GM23248 (cell line): ENCODE measurements at regions not wholly inside any gene's neighbourhood (a gene's known extent, or its start where the extent isn't known, plus 50 kb on each side); places are given as distances from the start of the nearest gene placed in this dataset.

ENCODE experiments used
- DNase-seq: peaks from one replicate; pipeline ENCODE4 v3.0.0-alpha.2; 2015
- H2AFZ ChIP-seq: fragments of 200-600 bp; sonication (generic); 2 replicates; pipeline ENCODE4 v1.6.1; 2016; ENCODE audit warnings: antibody characterized with exemption
- H3F3A ChIP-seq: fragments of 200-600 bp; sonication (generic); 2 replicates; pipeline ENCODE4 v1.6.1; 2016; ENCODE audit warnings: mild to moderate bottlenecking, antibody characterized with exemption, mixed run types; ENCODE audit not compliant: insufficient read depth
- H3K27ac ChIP-seq: fragments of 200-600 bp; sonication (generic); 2 replicates; pipeline ENCODE4 v1.5.1; 2016; ENCODE audit warnings: mild to moderate bottlenecking
- H3K27me3 ChIP-seq: fragments of 200-600 bp; sonication (generic); replicated peaks from 2 replicates; pipeline ENCODE4 v1.6.1; 2016; ENCODE audit warnings: mild to moderate bottlenecking; ENCODE audit not compliant: insufficient read depth
- H3K36me3 ChIP-seq: fragments of 200-600 bp; sonication (generic); 2 replicates; pipeline ENCODE4 v1.6.1; 2016; ENCODE audit warnings: low read depth, mild to moderate bottlenecking
- H3K4me1 ChIP-seq: fragments of 200-600 bp; sonication (generic); 2 replicates; pipeline ENCODE4 v1.6.1; 2016; ENCODE audit warnings: mild to moderate bottlenecking; ENCODE audit not compliant: insufficient read depth
- H3K4me2 ChIP-seq: fragments of 200-600 bp; sonication (generic); one replicate; pipeline ENCODE4 v1.6.1; 2016; ENCODE audit warnings: mild to moderate bottlenecking; ENCODE audit not compliant: unreplicated experiment
- H3K4me3 ChIP-seq: fragments of 200-600 bp; sonication (generic); 2 replicates; pipeline ENCODE4 v1.5.1; 2016; ENCODE audit warnings: mild to moderate bottlenecking
- H3K79me2 ChIP-seq: fragments of 200-600 bp; sonication (generic); 2 replicates; pipeline ENCODE4 v1.6.1; 2016; ENCODE audit warnings: mild to moderate bottlenecking; ENCODE audit not compliant: insufficient read depth
- H3K9ac ChIP-seq: fragments of 200-600 bp; sonication (generic); 2 replicates; pipeline ENCODE4 v1.6.1; 2016; ENCODE audit warnings: mild to moderate bottlenecking
- H3K9me2 ChIP-seq: fragments of 200-600 bp; sonication (generic); 2 replicates; pipeline ENCODE4 v1.6.1; 2016; ENCODE audit warnings: mixed run types, mild to moderate bottlenecking, moderate library complexity; ENCODE audit not compliant: insufficient read depth
- H3K9me3 ChIP-seq: fragments of 200-600 bp; sonication (generic); one replicate; pipeline ENCODE4 v1.6.1; 2017; ENCODE audit warnings: low read depth
- H4K20me1 ChIP-seq: fragments of 200-600 bp; sonication (generic); 2 replicates; pipeline ENCODE4 v1.6.0; 2016; ENCODE audit not compliant: insufficient read depth
- EZH2 ChIP-seq: fragments of 200-600 bp; sonication (generic); IDR thresholded peaks from 2 replicates; pipeline ENCODE4 v1.6.1; 2018; ENCODE audit warnings: antibody characterized with exemption, mild to moderate bottlenecking; ENCODE audit not compliant: insufficient read depth, poor library complexity, severe bottlenecking
- EZH2phosphoT487 ChIP-seq: fragments of 200-600 bp; sonication (generic); IDR thresholded peaks from 2 replicates; pipeline ENCODE4 v1.6.1; 2018; ENCODE audit warnings: antibody characterized with exemption, moderate library complexity, mild to moderate bottlenecking, low read depth; ENCODE audit not compliant: insufficient read depth
- WGBS, 2 experiments: methylation state at CpG; one replicate each; pipeline ENCODE4 v1.1.6; 2015 to 2017; ENCODE audit warnings: low lambda C conversion rate in 2 of 2, low coverage in 1 of 2; ENCODE audit errors: missing lambda C conversion rate in 2 of 2; 5-methylcytosine and 5-hydroxymethylcytosine counted together
- in situ Hi-C: fragments of 300-500 bp; cut with MboI; formaldehyde crosslinking; loops from 2 replicates; pipeline ENCODE4 v1.15.0; 2020

DNA sequence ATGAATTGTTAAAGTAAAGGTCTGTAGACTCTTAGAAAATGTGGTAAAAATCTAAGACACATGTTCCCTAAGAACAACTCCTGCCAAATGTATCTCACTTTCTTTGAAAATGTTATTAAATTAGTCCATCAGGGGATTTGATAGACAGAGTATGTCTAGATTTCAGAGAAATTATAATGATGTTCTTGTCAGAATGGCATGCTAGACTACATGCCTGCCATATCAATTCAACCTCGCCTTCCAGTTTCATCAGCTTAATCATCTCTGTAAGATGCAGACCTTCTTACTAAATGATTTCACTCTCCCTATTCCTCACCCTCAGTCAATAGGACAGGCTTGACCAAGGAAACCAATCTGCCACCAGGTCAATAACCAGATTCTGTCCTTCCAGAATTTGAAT, 368.4 kb downstream of the TXNL1 start:
- DNase-seq, result no peak
- H3K4me3 ChIP-seq, result no peak overlapping the region
- H3K9ac ChIP-seq, result no peak overlapping the region
- WGBS, 2 experiments, result 56 to 63% methylated on average over 1 of the region's 1 CpG
- no peak overlapping the region for H3K27ac ChIP-seq
- H3K79me2 ChIP-seq, result no peaks in the 10 kb centered on the region
- no peaks in the 10 kb centered on the region for H4K20me1 ChIP-seq
- H2AFZ ChIP-seq, result no peak overlapping the region
- no peaks in the 10 kb centered on the region for H3K36me3 ChIP-seq
- no peaks in the 10 kb centered on the region for H3K4me1 ChIP-seq
- no peaks in the 10 kb centered on the region for H3K9me3 ChIP-seq
- H3F3A ChIP-seq, result no peaks in the 10 kb centered on the region
- H3K9me2 ChIP-seq, result no peaks in the 10 kb centered on the region
- no peak overlapping the region for H3K4me2 ChIP-seq
- H3K27me3 ChIP-seq, result no peaks in the 10 kb centered on the region
- no peak for TF ChIP-seq EZH2phosphoT487
- no peak for TF ChIP-seq EZH2
- in situ Hi-C loops, result no loop called here

DNA sequence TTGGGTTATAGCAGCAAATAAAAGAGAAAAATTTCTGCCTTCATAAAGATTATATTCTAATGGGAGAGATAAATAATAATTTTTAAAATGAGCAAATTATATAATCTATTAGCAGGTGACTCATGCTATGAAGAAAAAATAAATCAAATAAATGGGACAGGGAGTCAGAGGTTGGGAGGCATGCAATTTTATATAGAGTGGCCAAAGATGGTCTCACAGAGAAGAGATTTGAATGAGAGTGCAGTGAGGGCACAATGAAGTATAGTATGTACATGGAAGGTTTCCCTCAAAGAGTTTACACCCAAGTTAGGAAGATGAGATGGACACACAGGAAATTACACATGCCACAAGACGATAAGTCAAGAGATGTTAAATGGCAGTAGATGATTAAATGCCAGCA, 369.4 kb downstream of the TXNL1 start:
- Histone ChIP-seq H3K4me3 (no peak overlapping the region), H3K4me2 (no peak overlapping the region), H2AFZ (no peak overlapping the region), H3K9ac (no peak overlapping the region), H3F3A (no peaks in the 10 kb centered on the region), H3K4me1 (no peaks in the 10 kb centered on the region), H3K79me2 (no peaks in the 10 kb centered on the region), H3K9me3 (no peaks in the 10 kb centered on the region), H3K27me3 (no peaks in the 10 kb centered on the region), H3K9me2 (no peaks in the 10 kb centered on the region), H3K36me3 (no peaks in the 10 kb centered on the region), H3K27ac (no peak overlapping the region), H4K20me1 (no peaks in the 10 kb centered on the region)
- 73 to 77% methylated on average over 1 of the region's 1 CpG for WGBS, 2 experiments
- TF ChIP-seq EZH2phosphoT487 (no peak), EZH2 (no peak)
- no peak for DNase-seq
- in situ Hi-C loops, result no loop called here

- no peaks in the 10 kb centered on the region for H3F3A ChIP-seq
- H3K9me3 ChIP-seq, result no peaks in the 10 kb centered on the region
- H3K4me2 ChIP-seq, result no peak overlapping the region
- in situ Hi-C loops, result no loop called here
- no peak overlapping the region for H3K27ac ChIP-seq
- no peaks in the 10 kb centered on the region for H3K36me3 ChIP-seq
- H3K9me2 ChIP-seq, result no peaks in the 10 kb centered on the region
- no peak overlapping the region for H3K4me3 ChIP-seq
- no peak overlapping the region for H2AFZ ChIP-seq
- no peaks in the 10 kb centered on the region for H3K79me2 ChIP-seq
- H3K27me3 ChIP-seq, result no peaks in the 10 kb centered on the region
- no peak for DNase-seq
- 75 to 79% methylated on average over 7 of the region's 7 CpGs for WGBS, 2 experiments
- H4K20me1 ChIP-seq, result no peaks in the 10 kb centered on the region
- no peak overlapping the region for H3K9ac ChIP-seq
- H3K4me1 ChIP-seq, result no peaks in the 10 kb centered on the region
- no peak for TF ChIP-seq EZH2phosphoT487
These were observed 371.1 kb downstream of the TXNL1 start for GRCh38 chr18:56267334-56267733.

- Histone ChIP-seq H3K79me2 (no peaks in the 10 kb centered on the region), H3K4me1 (peaks cover 8% of the 10 kb centered on the region; the same call in 1 of the 2 replicates), H3K27me3 (no peaks in the 10 kb centered on the region), H3K27ac (no peak overlapping the region), H2AFZ (no peak overlapping the region), H3F3A (peaks cover 4% of the 10 kb centered on the region; the same call in 1 of the 2 replicates), H3K9me3 (no peaks in the 10 kb centered on the region), H4K20me1 (no peaks in the 10 kb centered on the region), H3K4me3 (no peak overlapping the region), H3K9me2 (no peaks in the 10 kb centered on the region), H3K9ac (no peak overlapping the region), H3K4me2 (no peak overlapping the region), H3K36me3 (no peaks in the 10 kb centered on the region)
- 89 to 97% methylated on average over 3 of the region's 3 CpGs for WGBS, 2 experiments
- in situ Hi-C loops, result no loop called here
- TF ChIP-seq EZH2phosphoT487, result no peak
- TF ChIP-seq EZH2, result no peak
- DNase-seq, result no peak
These were observed 380.2 kb downstream of the TXNL1 start for GRCh38 chr18:56258178-56258577.

- Histone ChIP-seq H3K79me2 (no peaks in the 10 kb centered on the region), H3K9me2 (no peaks in the 10 kb centered on the region), H3K27ac (no peak overlapping the region), H3F3A (peaks cover 4% of the 10 kb centered on the region; the same call in 1 of the 2 replicates), H3K27me3 (no peaks in the 10 kb centered on the region), H3K4me3 (no peak overlapping the region), H2AFZ (0 out of 2 replicates have a peak overlapping the region, but pooled peaks have one; percentile 6), H3K9me3 (no peaks in the 10 kb centered on the region), H3K36me3 (no peaks in the 10 kb centered on the region), H3K4me2 (peak overlapping the region; percentile 50), H3K9ac (no peak overlapping the region), H3K4me1 (peaks cover 8% of the 10 kb centered on the region; the same call in 1 of the 2 replicates), H4K20me1 (no peaks in the 10 kb centered on the region)
- DNase-seq, result peak; percentile 86
- no peak for TF ChIP-seq EZH2
- TF ChIP-seq EZH2phosphoT487, result no peak
- WGBS, 2 experiments, result 50 to 51% methylated on average over 4 of the region's 4 CpGs
- in situ Hi-C loops, result no loop called here
These were observed 381.2 kb downstream of the TXNL1 start for GRCh38 chr18:56257205-56257604.
